CD4-positive, alpha-beta T cell (primary cell): ENCODE measurements at regions not wholly inside any gene's neighbourhood (a gene's known extent, or its start where the extent isn't known, plus 50 kb on each side); places are given as distances from the start of the nearest gene placed in this dataset.

ENCODE experiments used
- ATAC-seq: fragments of 200-7000 bp; cut with Tn5 transposase; one replicate; pipeline ENCODE4 v1.10.0; 2022; ENCODE audit warnings: mild to moderate bottlenecking; ENCODE audit not compliant: poor library complexity
- CTCF ChIA-PET: fragments of 350-600 bp; sonication (Branson Sonifier 250); formaldehyde crosslinking; loops from one replicate; lab custom pipeline; 2021; ENCODE audit warnings: antibody characterized with exemption, inconsistent platforms; lab: Charles Lee
- POLR2A ChIA-PET: fragments of 350-600 bp; sonication (Branson Sonifier 250); formaldehyde crosslinking; loops from one replicate; lab custom pipeline; 2021; ENCODE audit warnings: antibody characterized with exemption, inconsistent platforms; lab: Charles Lee
- DNase-seq, 14 experiments: peaks; one replicate each; pipeline ENCODE4 v3.0.0-alpha.2; 2013 to 2020; ENCODE audit warnings: mixed read lengths in 2 of 14
- H3K27ac ChIP-seq, 2 donors: one replicate each; pipeline versions ENCODE4 v1.5.1 to v1.7.0; 2013; ENCODE audit warnings: low read length in 2 of 2, low read depth in 1 of 2, mild to moderate bottlenecking in 1 of 2
- H3K27me3 ChIP-seq, 2 experiments: 1 replicate in 1 of 2; 2 replicates in 1 of 2; pipeline versions ENCODE4 v1.6.1 to v1.7.0; 2013; ENCODE audit warnings: low read length in 2 of 2, control low read depth in 1 of 2, mild to moderate bottlenecking in 1 of 2, moderate library complexity in 1 of 2; ENCODE audit not compliant: insufficient read depth in 2 of 2, control insufficient read depth in 1 of 2
- H3K36me3 ChIP-seq: one replicate; pipeline ENCODE4 v1.6.1; 2013; ENCODE audit warnings: low read length, control low read depth; ENCODE audit not compliant: insufficient read depth
- H3K4me1 ChIP-seq: one replicate; pipeline ENCODE4 v1.6.1; 2013; ENCODE audit warnings: low read length, control low read depth; ENCODE audit not compliant: insufficient read depth
- H3K4me3 ChIP-seq: one replicate; pipeline ENCODE4 v1.5.1; 2013; ENCODE audit warnings: mild to moderate bottlenecking, low read length, moderate library complexity
- H3K9me3 ChIP-seq, 2 experiments: 1 replicate in 1 of 2; 2 replicates in 1 of 2; pipeline versions ENCODE4 v1.6.1 to v1.7.0; 2013; ENCODE audit warnings: low read length in 2 of 2, mild to moderate bottlenecking in 2 of 2, control low read depth in 1 of 2, moderate library complexity in 1 of 2; ENCODE audit not compliant: control insufficient read depth in 1 of 2, insufficient read depth in 1 of 2
- H3K27ac Mint-ChIP-seq: one replicate; pipeline ENCODE4 v1.8.0; 2020; ENCODE audit warnings: mixed read lengths
- H3K27me3 Mint-ChIP-seq: one replicate; pipeline ENCODE4 v1.8.0; 2021; ENCODE audit warnings: mixed read lengths
- H3K36me3 Mint-ChIP-seq: one replicate; pipeline ENCODE4 v1.8.0; 2021; ENCODE audit warnings: low read depth, mixed read lengths
- H3K4me1 Mint-ChIP-seq: one replicate; pipeline ENCODE4 v1.8.0; 2021; ENCODE audit warnings: low read depth, mixed read lengths
- H3K4me3 Mint-ChIP-seq: one replicate; pipeline ENCODE4 v1.8.0; 2020; ENCODE audit warnings: mild to moderate bottlenecking, mixed read lengths
- H3K9me3 Mint-ChIP-seq: one replicate; pipeline ENCODE4 v1.8.0; 2020; ENCODE audit warnings: mixed read lengths
- intact Hi-C, 2 experiments: fragments of 100-400 bp; cut with DNase I in 1 of 2; cut with micrococcal nuclease in 1 of 2; formaldehyde crosslinking; loops; one replicate each; pipeline versions ENCODE4 v1.15.1 to v1.9.0; 2023 to 2025; cut with DNase I, micrococcal nuclease
- TF ChIP-seq, protein P1 (sequence below): fragments of 200-600 bp; IDR thresholded peaks from one replicate; pipeline ENCODE4 v1.8.0; 2022; ENCODE audit warnings: antibody characterized with exemption, mild to moderate bottlenecking

DNA sequence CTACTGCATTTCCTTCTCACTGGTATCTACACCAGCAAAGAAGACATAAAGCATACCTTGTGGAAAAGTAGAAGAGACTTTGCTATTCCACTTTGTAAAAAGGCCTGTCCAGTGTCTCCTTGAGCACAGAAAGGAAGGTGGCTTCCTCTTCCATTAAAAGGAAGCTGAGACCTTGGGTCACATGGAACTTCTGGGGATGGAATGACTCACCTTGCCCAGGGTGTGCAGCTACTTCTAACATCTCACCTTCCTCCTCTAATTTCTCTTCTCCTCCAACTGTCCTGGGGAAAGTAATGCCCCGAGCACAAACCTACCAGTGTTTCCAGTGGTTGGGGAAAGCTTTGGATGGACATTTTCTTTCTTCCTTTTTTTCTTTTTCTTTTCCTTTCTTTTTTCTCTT lies 848.8 kb upstream of the MAP3K7 start:
- intact Hi-C loops: no loop called here
- Mint-ChIP-seq H3K27me3 (no peaks in the 10 kb centered on the region), H3K4me1 (no peaks in the 10 kb centered on the region), H3K36me3 (no peaks in the 10 kb centered on the region), H3K4me3 (no peak overlapping the region), H3K9me3 (peaks cover 3% of the 10 kb centered on the region), H3K27ac (no peak overlapping the region)
- no peak overlapping the region for H3K27ac ChIP-seq
- no peaks in the 10 kb centered on the region for H3K27me3 ChIP-seq
- CTCF ChIA-PET: no interaction called here
- ATAC-seq: no peak
- no peaks in the 10 kb centered on the region for H3K36me3 ChIP-seq
- DNase-seq: no peak
- H3K4me1 ChIP-seq: no peaks in the 10 kb centered on the region
- no peak overlapping the region for H3K4me3 ChIP-seq
- TF ChIP-seq, protein P1, sequence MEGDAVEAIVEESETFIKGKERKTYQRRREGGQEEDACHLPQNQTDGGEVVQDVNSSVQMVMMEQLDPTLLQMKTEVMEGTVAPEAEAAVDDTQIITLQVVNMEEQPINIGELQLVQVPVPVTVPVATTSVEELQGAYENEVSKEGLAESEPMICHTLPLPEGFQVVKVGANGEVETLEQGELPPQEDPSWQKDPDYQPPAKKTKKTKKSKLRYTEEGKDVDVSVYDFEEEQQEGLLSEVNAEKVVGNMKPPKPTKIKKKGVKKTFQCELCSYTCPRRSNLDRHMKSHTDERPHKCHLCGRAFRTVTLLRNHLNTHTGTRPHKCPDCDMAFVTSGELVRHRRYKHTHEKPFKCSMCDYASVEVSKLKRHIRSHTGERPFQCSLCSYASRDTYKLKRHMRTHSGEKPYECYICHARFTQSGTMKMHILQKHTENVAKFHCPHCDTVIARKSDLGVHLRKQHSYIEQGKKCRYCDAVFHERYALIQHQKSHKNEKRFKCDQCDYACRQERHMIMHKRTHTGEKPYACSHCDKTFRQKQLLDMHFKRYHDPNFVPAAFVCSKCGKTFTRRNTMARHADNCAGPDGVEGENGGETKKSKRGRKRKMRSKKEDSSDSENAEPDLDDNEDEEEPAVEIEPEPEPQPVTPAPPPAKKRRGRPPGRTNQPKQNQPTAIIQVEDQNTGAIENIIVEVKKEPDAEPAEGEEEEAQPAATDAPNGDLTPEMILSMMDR: no peak
- POLR2A ChIA-PET: no interaction called here
- H3K9me3 ChIP-seq: peaks cover 0 to under 1% of the 10 kb centered on the region in 2 experiments

DNA sequence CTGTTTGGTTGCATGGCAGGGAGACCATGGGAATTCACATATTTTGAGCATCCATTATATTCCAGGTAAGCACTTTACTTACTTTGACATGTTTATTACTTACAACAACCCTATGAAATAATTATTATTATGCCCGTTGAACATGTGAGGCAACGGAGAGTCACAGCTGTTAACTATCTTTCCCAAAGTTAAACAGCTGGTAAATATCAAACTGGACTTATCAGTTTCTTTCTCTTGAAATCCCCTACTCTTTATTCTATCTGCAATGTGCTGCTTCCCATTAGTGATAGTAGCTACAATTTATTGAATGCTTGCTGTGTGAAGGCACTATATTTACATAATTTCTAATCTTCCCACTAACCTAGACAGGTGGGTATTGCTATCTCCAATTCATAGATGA lies 847.7 kb upstream of the MAP3K7 start:
- Mint-ChIP-seq H3K4me3 (no peak overlapping the region), H3K4me1 (no peaks in the 10 kb centered on the region), H3K36me3 (no peaks in the 10 kb centered on the region), H3K27me3 (no peaks in the 10 kb centered on the region), H3K27ac (no peak overlapping the region), H3K9me3 (peaks cover 3% of the 10 kb centered on the region)
- no peaks in the 10 kb centered on the region for H3K9me3 ChIP-seq
- POLR2A ChIA-PET: no interaction called here
- H3K27me3 ChIP-seq: no peaks in the 10 kb centered on the region
- ATAC-seq: no peak
- H3K27ac ChIP-seq: no peak overlapping the region
- DNase-seq: no peak
- intact Hi-C loops: no loop called here
- no peaks in the 10 kb centered on the region for H3K4me1 ChIP-seq
- H3K36me3 ChIP-seq: no peaks in the 10 kb centered on the region
- H3K4me3 ChIP-seq: no peak overlapping the region
- TF ChIP-seq, protein P1: no peak
- CTCF ChIA-PET: no interaction called here

DNA sequence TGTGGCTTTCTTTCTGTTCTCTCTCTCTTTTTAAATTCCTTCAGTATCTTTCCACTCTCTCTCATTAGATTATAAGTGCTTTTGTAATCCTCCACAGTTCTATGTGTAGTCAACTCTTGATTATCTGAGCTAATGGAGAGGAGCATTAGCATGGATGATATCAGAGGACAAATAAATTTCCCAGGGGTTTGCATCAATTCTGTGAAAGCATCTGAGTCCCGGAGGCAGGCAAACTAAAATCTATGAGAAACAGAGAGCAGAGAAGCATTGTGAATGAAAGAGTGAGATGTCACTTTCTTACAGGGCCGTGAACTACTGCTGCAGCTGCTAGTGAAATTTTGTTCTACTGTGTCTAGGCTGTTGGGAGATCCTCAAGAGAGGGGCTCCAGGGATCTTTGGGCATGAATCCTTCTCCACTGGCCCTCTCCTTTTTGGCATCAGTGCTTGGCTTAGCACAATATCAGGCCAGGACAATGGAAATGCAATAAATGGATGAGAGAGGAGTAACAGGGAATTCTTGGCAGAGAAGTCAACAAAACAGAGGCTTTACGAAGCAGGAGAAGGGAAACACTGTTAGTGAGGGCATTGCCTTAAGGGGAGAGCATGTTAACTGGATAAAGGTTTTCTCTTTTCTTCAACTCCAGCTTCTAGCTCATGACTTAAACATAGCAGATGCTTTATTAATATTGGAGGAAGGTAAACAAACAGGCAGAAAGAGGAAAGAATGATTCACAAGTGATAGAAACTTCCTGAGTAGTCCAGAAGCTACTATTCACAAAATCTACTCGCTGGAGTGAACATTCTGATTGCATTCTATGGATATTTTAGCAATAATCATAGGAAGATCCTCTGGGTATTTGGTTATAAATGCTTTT lies 847.0 kb upstream of the MAP3K7 start:
- TF ChIP-seq, protein P1: no peak
- Mint-ChIP-seq H3K4me3 (no peak overlapping the region), H3K9me3 (peaks cover 3% of the 10 kb centered on the region), H3K27me3 (no peaks in the 10 kb centered on the region), H3K27ac (no peak overlapping the region), H3K36me3 (no peaks in the 10 kb centered on the region), H3K4me1 (no peaks in the 10 kb centered on the region)
- ChIA-PET CTCF (no interaction called here), POLR2A (no interaction called here)
- Histone ChIP-seq H3K4me3 (no peak overlapping the region), H3K27ac (no peak overlapping the region), H3K9me3 (no peaks in the 10 kb centered on the region), H3K27me3 (no peaks in the 10 kb centered on the region), H3K36me3 (no peaks in the 10 kb centered on the region), H3K4me1 (no peaks in the 10 kb centered on the region)
- intact Hi-C loops: no loop called here
- DNase-seq (no peak), ATAC-seq (no peak)
